OCI-LY7 (cell line): ENCODE measurements at regions not wholly inside any gene's neighbourhood (a gene's known extent, or its start where the extent isn't known, plus 50 kb on each side); places are given as distances from the start of the nearest gene placed in this dataset.

Source experiments
- BruUV-seq: library from RNA; stranded (reverse); fragments of 400-500 nt; replicated peaks from 2 replicates; lab custom pipeline; 2021; lab: Mats Ljungman, UMichigan
- CTCF ChIA-PET: fragments of 300-600 bp; sonication (Branson Sonifier 250); formaldehyde crosslinking; loops from one replicate; lab custom pipeline; 2022; ENCODE audit warnings: antibody characterized with exemption; ENCODE audit not compliant: unreplicated experiment; lab: Charles Lee
- POLR2A ChIA-PET: fragments of 300-600 bp; sonication (Branson Sonifier 250); formaldehyde crosslinking; loops from one replicate; lab custom pipeline; 2022; ENCODE audit warnings: antibody characterized with exemption; lab: Charles Lee
- DNase-seq: peaks from one replicate; pipeline ENCODE4 v3.0.0-alpha.2; 2015; ENCODE audit warnings: low spot score
- H2AFZ ChIP-seq: fragments of 200-600 bp; sonication (generic), shearing (Covaris generic); 2 replicates; pipeline ENCODE4 v1.6.1; 2014; ENCODE audit warnings: mild to moderate bottlenecking, antibody characterized with exemption, low read length, moderate library complexity
- H3K27ac ChIP-seq: fragments of 200-600 bp; sonication (generic); 2 replicates; pipeline ENCODE4 v1.5.1; 2014; ENCODE audit warnings: mixed run types, low read depth, mild to moderate bottlenecking, moderate library complexity, low read length, inconsistent platforms; ENCODE audit not compliant: poor library complexity, severe bottlenecking
- H3K36me3 ChIP-seq: fragments of 200-600 bp; sonication (generic); 2 replicates; pipeline ENCODE4 v1.6.1; 2014; ENCODE audit warnings: mild to moderate bottlenecking, antibody characterized with exemption, low read length, moderate library complexity, mixed read lengths; ENCODE audit not compliant: insufficient read depth
- H3K4me1 ChIP-seq: fragments of 200-600 bp; sonication (generic); 2 replicates; pipeline ENCODE4 v1.5.1; 2014; ENCODE audit warnings: mild to moderate bottlenecking, low read length; ENCODE audit not compliant: insufficient read depth, poor library complexity, severe bottlenecking
- H3K4me2 ChIP-seq: fragments of 200-600 bp; sonication (generic); 2 replicates; pipeline ENCODE4 v1.6.1; 2014; ENCODE audit warnings: mild to moderate bottlenecking, low read length
- H3K4me3 ChIP-seq: fragments of 200-600 bp; sonication (generic); 2 replicates; pipeline ENCODE4 v1.5.1; 2014; ENCODE audit warnings: mild to moderate bottlenecking, low read depth, low read length; ENCODE audit not compliant: poor library complexity, severe bottlenecking
- H3K79me2 ChIP-seq: fragments of 200-600 bp; sonication (generic); 2 replicates; pipeline ENCODE4 v1.6.1; 2016; ENCODE audit warnings: low read depth, mild to moderate bottlenecking, low read length, moderate library complexity, mixed read lengths; ENCODE audit not compliant: insufficient read depth
- H3K9me2 ChIP-seq: fragments of 200-600 bp; sonication (generic); 2 replicates; pipeline ENCODE4 v1.6.1; 2016; ENCODE audit warnings: mild to moderate bottlenecking, low read length, mixed read lengths; ENCODE audit not compliant: insufficient read depth
- H3K9me3 ChIP-seq: fragments of 200-600 bp; sonication (generic); 2 replicates; pipeline ENCODE4 v1.6.1; 2014; ENCODE audit warnings: mild to moderate bottlenecking, mixed run types, low read length, mixed read lengths
- H4K20me1 ChIP-seq: fragments of 200-600 bp; sonication (generic); 2 replicates; pipeline ENCODE4 v1.6.1; 2014; ENCODE audit warnings: mild to moderate bottlenecking, antibody characterized with exemption, low read length, moderate library complexity, mixed read lengths; ENCODE audit not compliant: insufficient read depth
- CTCF ChIP-seq: fragments of 200-600 bp; sonication (generic); conservative IDR thresholded peaks from 2 replicates; pipeline ENCODE4 v1.5.1; 2014; ENCODE audit warnings: mild to moderate bottlenecking, antibody characterized with exemption, low read length, moderate library complexity, mixed read lengths
- EZH2phosphoT487 ChIP-seq: fragments of 200-600 bp; sonication (generic); IDR thresholded peaks from 2 replicates; pipeline ENCODE4 v1.6.1; 2018; ENCODE audit warnings: low read depth, borderline replicate concordance, mild to moderate bottlenecking, mixed run types, antibody characterized with exemption, low read length, moderate library complexity, mixed read lengths
- intact Hi-C: fragments of 100-400 bp; cut with micrococcal nuclease; formaldehyde crosslinking; loops from one replicate; pipeline ENCODE4 v1.10.0; 2022; ENCODE audit not compliant: unreplicated experiment

- DNase-seq: no peak
- no peaks in the 10 kb centered on the region for H3K9me2 ChIP-seq
- intact Hi-C loops: no loop called here
- no peaks in the 10 kb centered on the region for H4K20me1 ChIP-seq
- H2AFZ ChIP-seq: no peak overlapping the region
- ChIA-PET CTCF (no interaction called here), POLR2A (no interaction called here)
- no peak overlapping the region for H3K4me2 ChIP-seq
- no peak overlapping the region for H3K27ac ChIP-seq
- H3K36me3 ChIP-seq: no peaks in the 10 kb centered on the region
- no peaks in the 10 kb centered on the region for H3K9me3 ChIP-seq
- BruUV-seq: no TSS peak
- TF ChIP-seq CTCF (no peak), EZH2phosphoT487 (no peak)
- no peak overlapping the region for H3K4me3 ChIP-seq
- H3K79me2 ChIP-seq: no peaks in the 10 kb centered on the region
- H3K4me1 ChIP-seq: no peaks in the 10 kb centered on the region
Observed at GRCh38 chr20:55782912-55783253, 222.4 kb downstream of the CBLN4 start.

GRCh38 chr20:55782224-55782911 lies 223.0 kb downstream of the CBLN4 start:
- CTCF ChIA-PET: no interaction called here
- no peak for TF ChIP-seq EZH2phosphoT487
- no peak for TF ChIP-seq CTCF
- Histone ChIP-seq H3K4me2 (no peak overlapping the region), H3K4me3 (no peak overlapping the region), H3K4me1 (no peaks in the 10 kb centered on the region), H4K20me1 (no peaks in the 10 kb centered on the region), H2AFZ (no peak overlapping the region), H3K79me2 (no peaks in the 10 kb centered on the region), H3K9me2 (no peaks in the 10 kb centered on the region), H3K9me3 (no peaks in the 10 kb centered on the region), H3K36me3 (no peaks in the 10 kb centered on the region), H3K27ac (no peak overlapping the region)
- no peak for DNase-seq
- BruUV-seq: no TSS peak
- intact Hi-C loops: no loop called here
- POLR2A ChIA-PET: no interaction called here

GRCh38 chr20:55778796-55779195 lies 226.5 kb downstream of the CBLN4 start:
- Histone ChIP-seq H3K9me2 (no peaks in the 10 kb centered on the region), H4K20me1 (no peaks in the 10 kb centered on the region), H3K4me3 (no peak overlapping the region), H2AFZ (no peak overlapping the region), H3K36me3 (no peaks in the 10 kb centered on the region), H3K9me3 (no peaks in the 10 kb centered on the region), H3K79me2 (no peaks in the 10 kb centered on the region), H3K4me2 (no peak overlapping the region), H3K27ac (no peak overlapping the region), H3K4me1 (no peaks in the 10 kb centered on the region)
- DNase-seq: no peak
- ChIA-PET POLR2A (no interaction called here), CTCF (no interaction called here)
- BruUV-seq: no TSS peak
- intact Hi-C loops: no loop called here
- TF ChIP-seq EZH2phosphoT487 (no peak), CTCF (no peak)
